Osteocyte (in vitro differentiated cells): ENCODE measurements at regions not wholly inside any gene's neighbourhood (a gene's known extent, or its start where the extent isn't known, plus 50 kb on each side); places are given as distances from the start of the nearest gene placed in this dataset.

ENCODE experiments used
- DNase-seq: peaks from one replicate; pipeline ENCODE4 v3.0.0; 2021; ENCODE audit warnings: mixed read lengths; ENCODE audit not compliant: unreplicated experiment; ENCODE audit errors: extremely low spot score
- H3K27ac Mint-ChIP-seq: one replicate; pipeline ENCODE4 v1.8.0; 2021; ENCODE audit warnings: mild to moderate bottlenecking, mixed read lengths; ENCODE audit not compliant: unreplicated experiment
- H3K27me3 Mint-ChIP-seq: one replicate; pipeline ENCODE4 v1.8.0; 2021; ENCODE audit warnings: mixed read lengths; ENCODE audit not compliant: unreplicated experiment
- H3K36me3 Mint-ChIP-seq: one replicate; pipeline ENCODE4 v1.8.0; 2021; ENCODE audit warnings: mixed read lengths; ENCODE audit not compliant: unreplicated experiment
- H3K4me1 Mint-ChIP-seq: one replicate; pipeline ENCODE4 v1.8.0; 2021; ENCODE audit warnings: mixed read lengths; ENCODE audit not compliant: unreplicated experiment
- H3K4me3 Mint-ChIP-seq: one replicate; pipeline ENCODE4 v1.8.0; 2021; ENCODE audit warnings: mild to moderate bottlenecking, moderate library complexity, mixed read lengths; ENCODE audit not compliant: unreplicated experiment
- H3K9me3 Mint-ChIP-seq: one replicate; pipeline ENCODE4 v1.8.0; 2021; ENCODE audit warnings: mixed read lengths; ENCODE audit not compliant: unreplicated experiment
- TF ChIP-seq, protein P1 (sequence below): fragments of 200-600 bp; sonication (generic); IDR thresholded peaks from 2 replicates; pipeline ENCODE4 v1.5.0; 2021; ENCODE audit warnings: antibody characterized with exemption, mild to moderate bottlenecking, moderate library complexity

- Mint-ChIP-seq H3K27ac (no peak overlapping the region), H3K27me3 (no peaks in the 10 kb centered on the region), H3K4me3 (no peak overlapping the region), H3K36me3 (no peaks in the 10 kb centered on the region), H3K9me3 (no peaks in the 10 kb centered on the region), H3K4me1 (peaks cover 2% of the 10 kb centered on the region)
- TF ChIP-seq, protein P1, sequence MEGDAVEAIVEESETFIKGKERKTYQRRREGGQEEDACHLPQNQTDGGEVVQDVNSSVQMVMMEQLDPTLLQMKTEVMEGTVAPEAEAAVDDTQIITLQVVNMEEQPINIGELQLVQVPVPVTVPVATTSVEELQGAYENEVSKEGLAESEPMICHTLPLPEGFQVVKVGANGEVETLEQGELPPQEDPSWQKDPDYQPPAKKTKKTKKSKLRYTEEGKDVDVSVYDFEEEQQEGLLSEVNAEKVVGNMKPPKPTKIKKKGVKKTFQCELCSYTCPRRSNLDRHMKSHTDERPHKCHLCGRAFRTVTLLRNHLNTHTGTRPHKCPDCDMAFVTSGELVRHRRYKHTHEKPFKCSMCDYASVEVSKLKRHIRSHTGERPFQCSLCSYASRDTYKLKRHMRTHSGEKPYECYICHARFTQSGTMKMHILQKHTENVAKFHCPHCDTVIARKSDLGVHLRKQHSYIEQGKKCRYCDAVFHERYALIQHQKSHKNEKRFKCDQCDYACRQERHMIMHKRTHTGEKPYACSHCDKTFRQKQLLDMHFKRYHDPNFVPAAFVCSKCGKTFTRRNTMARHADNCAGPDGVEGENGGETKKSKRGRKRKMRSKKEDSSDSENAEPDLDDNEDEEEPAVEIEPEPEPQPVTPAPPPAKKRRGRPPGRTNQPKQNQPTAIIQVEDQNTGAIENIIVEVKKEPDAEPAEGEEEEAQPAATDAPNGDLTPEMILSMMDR, result no peak
- DNase-seq, result no peak
Measured at GRCh38 chr1:222909586-222909985, 94.7 kb downstream of the DISP1 start.

DNA sequence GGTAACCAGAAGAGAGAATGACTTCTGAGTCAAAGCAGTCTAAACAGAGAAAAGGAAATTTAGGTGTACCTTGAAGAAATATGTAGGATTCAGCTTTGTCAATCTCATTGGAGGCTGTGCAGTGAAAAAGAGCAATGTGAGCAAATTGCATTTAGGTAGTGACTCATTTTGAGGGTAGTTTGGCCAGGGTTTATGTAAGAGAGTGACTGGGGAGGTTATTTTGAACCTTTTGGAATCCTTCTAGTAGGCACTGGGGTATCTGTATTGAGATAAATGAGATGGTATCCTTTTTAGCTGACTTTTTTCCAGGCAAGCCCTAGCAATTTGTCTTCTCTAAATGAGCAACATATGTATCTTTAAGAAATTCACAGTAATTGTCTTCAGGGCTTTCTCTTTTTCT, 95.9 kb downstream of the DISP1 start:
- H3K4me1 Mint-ChIP-seq, result peaks cover 2% of the 10 kb centered on the region

GRCh38 chr1:222911866-222912265, 97.0 kb downstream of the DISP1 start:
- Mint-ChIP-seq H3K4me1 (peaks cover 2% of the 10 kb centered on the region), H3K36me3 (no peaks in the 10 kb centered on the region), H3K27ac (no peak overlapping the region), H3K27me3 (no peaks in the 10 kb centered on the region), H3K9me3 (peaks cover 2% of the 10 kb centered on the region), H3K4me3 (no peak overlapping the region)
- TF ChIP-seq, protein P1, result no peak
- no peak for DNase-seq

More for the DNA sequence above, 95.9 kb downstream of the DISP1 start:
- H3K9me3 Mint-ChIP-seq, result no peaks in the 10 kb centered on the region
- H3K27ac Mint-ChIP-seq, result no peak overlapping the region
- no peak overlapping the region for H3K4me3 Mint-ChIP-seq
- H3K36me3 Mint-ChIP-seq, result no peaks in the 10 kb centered on the region
- TF ChIP-seq, protein P1, result no peak
- DNase-seq, result no peak
- H3K27me3 Mint-ChIP-seq, result no peaks in the 10 kb centered on the region

- Mint-ChIP-seq H3K36me3 (peaks cover 6% of the 10 kb centered on the region), H3K9me3 (peaks cover 10% of the 10 kb centered on the region), H3K27ac (no peak overlapping the region), H3K4me1 (peaks cover 2% of the 10 kb centered on the region), H3K27me3 (no peaks in the 10 kb centered on the region), H3K4me3 (no peak overlapping the region)
- TF ChIP-seq, protein P1, result no peak
- DNase-seq, result no peak
Measured at GRCh38 chr1:222912730-222913129, 97.9 kb downstream of the DISP1 start.

- no peak overlapping the region for H3K4me3 Mint-ChIP-seq
- TF ChIP-seq, protein P1, result no peak
- H3K9me3 Mint-ChIP-seq, result peaks cover 11% of the 10 kb centered on the region
- no peaks in the 10 kb centered on the region for H3K27me3 Mint-ChIP-seq
- H3K4me1 Mint-ChIP-seq, result no peaks in the 10 kb centered on the region
- peaks cover 9% of the 10 kb centered on the region for H3K36me3 Mint-ChIP-seq
- no peak for DNase-seq
- H3K27ac Mint-ChIP-seq, result no peak overlapping the region
Measured at GRCh38 chr1:222914861-222915632, 100.2 kb downstream of the DISP1 start.
